ENCODE measurements at regions not wholly inside any gene's neighbourhood (a gene's known extent, or its start where the extent isn't known, plus 50 kb on each side); places are given as distances from the start of the nearest gene placed in this dataset.
"Not testable (repeated sequence)": the region's sequence is repeated elsewhere in the genome, so short reads cannot be mapped to it uniquely, and the experiment has no call there.

- not testable (repeated sequence) for H3K9ac ChIP-seq (ENCODE audit: low read length); H3K27ac ChIP-seq (ENCODE audit: low read depth, low read length, poor library complexity, severe bottlenecking); H3K4me3 ChIP-seq (ENCODE audit: low read depth, low read length, poor library complexity, severe bottlenecking); H3K79me2 ChIP-seq (ENCODE audit: insufficient read depth, low read length); H3F3A ChIP-seq (ENCODE audit: insufficient read depth, low read length); H3K9me2 ChIP-seq (ENCODE audit: low read depth, low read length); H4K20me1 ChIP-seq (ENCODE audit: insufficient read depth, low read length); H3K4me1 ChIP-seq (ENCODE audit: insufficient read depth, low read length, severe bottlenecking); H2AFZ ChIP-seq (ENCODE audit: low read length); H3K9me3 ChIP-seq (ENCODE audit: low read length); H3K4me2 ChIP-seq (ENCODE audit: low read length); H3K27me3 ChIP-seq (ENCODE audit: insufficient read depth, low read length); H3K36me3 ChIP-seq (ENCODE audit: insufficient read depth, low read length)
These were observed 78.8 kb upstream of the PABPC3 start for GRCh38 chr13:25017176-25017575.

DNA sequence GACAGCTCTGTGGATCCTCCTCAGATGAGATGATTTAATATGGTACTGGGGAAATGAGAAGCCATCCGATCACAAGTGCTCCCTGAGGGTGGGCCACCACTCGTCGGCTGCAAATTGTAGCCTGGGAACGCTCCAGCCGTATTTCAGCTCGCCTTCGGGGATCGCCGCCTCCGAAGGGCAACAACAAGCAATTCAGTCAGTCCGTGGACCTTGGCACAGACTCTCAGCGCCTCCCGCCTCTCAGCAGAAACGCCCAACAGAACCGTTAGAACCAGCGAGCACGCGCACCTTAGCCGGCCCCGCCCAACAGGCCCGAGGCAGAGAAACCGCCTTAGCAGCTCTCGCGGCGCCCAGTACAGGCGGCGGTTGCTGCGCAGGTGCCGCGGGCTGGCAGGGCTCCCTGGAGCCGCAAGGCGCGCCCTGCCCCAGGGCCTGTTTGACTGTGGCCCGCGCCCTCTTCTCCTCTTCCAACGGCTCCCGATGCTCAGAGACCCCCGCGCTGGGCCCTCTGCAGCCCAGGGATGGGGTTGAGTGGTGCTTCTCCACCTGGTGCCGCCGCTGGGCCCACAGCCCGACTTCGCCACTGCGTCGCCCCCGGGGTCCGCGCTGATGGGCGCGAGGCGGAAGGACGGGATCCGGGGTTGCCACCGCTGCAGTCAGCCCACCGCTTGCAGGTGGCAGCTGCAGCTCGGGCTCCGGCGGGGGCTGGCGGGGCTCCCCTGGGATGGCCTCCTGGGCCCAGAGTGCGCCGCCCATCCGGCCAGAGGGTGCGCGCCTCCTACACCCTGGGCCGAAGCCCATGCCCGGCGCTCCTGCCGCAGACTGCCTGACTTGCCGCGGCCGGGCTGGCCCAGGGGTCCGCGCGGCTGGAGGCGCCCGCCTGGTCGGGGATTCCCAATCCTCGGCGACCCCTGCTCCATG is 77.9 kb upstream of the PABPC3 start:
- H3K9me3 ChIP-seq (ENCODE audit: low read length); H3K27ac ChIP-seq (ENCODE audit: low read depth, low read length, poor library complexity, severe bottlenecking); H3K27me3 ChIP-seq (ENCODE audit: insufficient read depth, low read length); H3K79me2 ChIP-seq (ENCODE audit: insufficient read depth, low read length); H3F3A ChIP-seq (ENCODE audit: insufficient read depth, low read length); H4K20me1 ChIP-seq (ENCODE audit: insufficient read depth, low read length); H3K4me1 ChIP-seq (ENCODE audit: insufficient read depth, low read length, severe bottlenecking); H3K36me3 ChIP-seq (ENCODE audit: insufficient read depth, low read length); H3K9me2 ChIP-seq (ENCODE audit: low read depth, low read length); H2AFZ ChIP-seq (ENCODE audit: low read length): not testable (repeated sequence)
- Histone ChIP-seq H3K9ac (ENCODE audit: low read length) (peak overlapping the region; percentile 46; the same call in 1 of the 2 replicates), H3K4me3 (ENCODE audit: low read depth, low read length, poor library complexity, severe bottlenecking) (peak overlapping the region; percentile 56), H3K4me2 (ENCODE audit: low read length) (peak overlapping the region; percentile 49)

DNA sequence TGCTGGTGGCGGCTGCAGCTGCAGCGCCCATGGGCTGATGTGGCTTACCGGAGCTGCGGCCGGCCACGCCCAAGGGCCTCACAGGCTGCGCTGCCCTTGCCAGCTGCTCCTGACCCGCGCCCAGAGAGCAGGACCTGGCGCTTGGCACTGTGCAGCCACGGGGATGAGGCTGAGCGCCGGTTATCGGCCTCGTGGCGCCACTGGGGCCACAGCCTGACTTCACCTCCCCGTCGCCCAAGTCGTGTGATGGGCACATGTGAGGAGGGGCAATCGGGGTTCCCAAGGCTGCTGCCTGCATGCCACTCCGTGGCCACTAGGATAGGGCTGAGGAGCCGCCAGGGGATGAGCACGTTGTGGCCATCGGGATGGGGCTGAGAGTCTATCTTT is 77.2 kb upstream of the PABPC3 start:
- no peaks in the 10 kb centered on the region for H3K9me2 ChIP-seq (ENCODE audit: low read depth, low read length)
- H2AFZ ChIP-seq (ENCODE audit: low read length), result no peak overlapping the region
- peaks cover 4% of the 10 kb centered on the region for H3K4me1 ChIP-seq (ENCODE audit: insufficient read depth, low read length, severe bottlenecking)
- H3K79me2 ChIP-seq (ENCODE audit: insufficient read depth, low read length), result no peaks in the 10 kb centered on the region
- no peaks in the 10 kb centered on the region for H3K36me3 ChIP-seq (ENCODE audit: insufficient read depth, low read length)
- no peak overlapping the region; the same call in 1 of the 2 replicates for H3K9ac ChIP-seq (ENCODE audit: low read length)
- TF ChIP-seq CTCF (IDR thresholded peaks at IDR 0.05; ENCODE audit: low read length) (no peak), EZH2 (IDR thresholded peaks at IDR 0.05; ENCODE audit: borderline replicate concordance, low read length) (no peak)
- no peaks in the 10 kb centered on the region for H3K27me3 ChIP-seq (ENCODE audit: insufficient read depth, low read length)
- H3K27ac ChIP-seq (ENCODE audit: low read depth, low read length, poor library complexity, severe bottlenecking), result no peak overlapping the region
- peak overlapping the region; percentile 56 for H3K4me3 ChIP-seq (ENCODE audit: low read depth, low read length, poor library complexity, severe bottlenecking)
- peak overlapping the region; percentile 49 for H3K4me2 ChIP-seq (ENCODE audit: low read length)
- H3F3A ChIP-seq (ENCODE audit: insufficient read depth, low read length), result no peaks in the 10 kb centered on the region
- no peaks in the 10 kb centered on the region for H3K9me3 ChIP-seq (ENCODE audit: low read length)
- H4K20me1 ChIP-seq (ENCODE audit: insufficient read depth, low read length), result no peaks in the 10 kb centered on the region

DNA sequence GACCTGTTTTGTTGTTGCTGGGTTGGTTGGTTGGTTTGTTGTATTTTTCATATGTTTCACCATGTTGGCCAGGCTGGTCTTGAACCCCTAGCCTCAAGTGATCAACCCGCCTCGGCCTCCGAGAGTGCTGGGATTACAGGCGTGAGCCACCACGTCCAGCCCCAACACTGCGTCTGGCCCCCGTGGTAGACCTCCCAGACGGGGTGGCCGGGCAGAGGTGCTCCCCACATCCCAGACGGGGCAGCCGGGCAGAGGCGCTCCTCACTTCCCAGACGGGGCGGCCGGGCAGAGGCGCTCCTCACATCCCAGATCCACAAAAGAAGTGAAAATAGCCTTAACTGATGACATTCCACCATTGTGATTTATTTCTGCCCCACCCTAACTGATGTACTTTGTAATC is 76.2 kb upstream of the PABPC3 start:
- H2AFZ ChIP-seq (ENCODE audit: low read length); H3K27ac ChIP-seq (ENCODE audit: low read depth, low read length, poor library complexity, severe bottlenecking); H3K9me2 ChIP-seq (ENCODE audit: low read depth, low read length); H3K9ac ChIP-seq (ENCODE audit: low read length); H3F3A ChIP-seq (ENCODE audit: insufficient read depth, low read length); H3K27me3 ChIP-seq (ENCODE audit: insufficient read depth, low read length); H4K20me1 ChIP-seq (ENCODE audit: insufficient read depth, low read length); H3K36me3 ChIP-seq (ENCODE audit: insufficient read depth, low read length); H3K4me2 ChIP-seq (ENCODE audit: low read length); H3K79me2 ChIP-seq (ENCODE audit: insufficient read depth, low read length); H3K4me3 ChIP-seq (ENCODE audit: low read depth, low read length, poor library complexity, severe bottlenecking); H3K9me3 ChIP-seq (ENCODE audit: low read length); H3K4me1 ChIP-seq (ENCODE audit: insufficient read depth, low read length, severe bottlenecking): not testable (repeated sequence)
